ENCODE measurements at regions not wholly inside any gene's neighbourhood (a gene's known extent, or its start where the extent isn't known, plus 50 kb on each side); places are given as distances from the start of the nearest gene placed in this dataset.

DNA sequence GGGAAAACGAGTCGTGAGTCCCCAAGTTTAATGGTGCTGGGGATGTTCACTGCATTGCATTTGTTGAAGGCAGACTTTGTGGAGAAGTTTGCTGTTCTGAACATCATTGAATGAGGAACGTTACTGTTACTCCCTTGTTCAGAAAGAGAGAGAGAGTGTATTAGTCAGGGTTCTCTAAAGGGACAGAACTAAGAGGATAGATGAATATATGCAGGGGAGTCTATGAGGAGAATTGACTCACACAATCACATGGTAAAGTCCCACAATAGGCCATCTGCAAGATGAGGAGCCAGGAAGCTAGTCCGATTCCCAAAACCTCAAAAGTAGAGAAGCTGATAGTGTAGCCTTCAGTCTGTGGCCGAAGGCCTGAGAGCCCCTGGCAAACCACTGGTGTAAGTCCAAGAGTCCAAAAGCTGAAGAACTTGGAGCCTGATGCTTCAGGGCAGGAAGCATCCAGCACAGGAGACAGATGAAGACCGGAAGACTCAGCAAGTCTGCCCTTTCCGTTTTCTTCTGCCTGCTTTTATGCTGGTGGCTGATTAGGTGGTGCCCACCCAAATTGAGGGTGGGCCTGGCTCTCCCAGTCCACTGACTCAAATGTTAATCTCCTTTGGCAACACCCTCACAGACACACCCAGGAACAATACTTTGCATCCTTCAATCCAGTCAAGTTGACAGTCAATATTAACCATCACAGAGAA, 223.5 kb upstream of the PCSK2 start:
- no peak for DNase-seq (ENCODE audit: extremely low spot score in 2 of 2)
- Histone ChIP-seq H3K9me3 (no peaks in the 10 kb centered on the region), H3K27ac (no peak overlapping the region), H3K27me3 (no peaks in the 10 kb centered on the region), H3K4me1 (no peaks in the 10 kb centered on the region), H3K36me3 (no peaks in the 10 kb centered on the region), H3K4me3 (no peak overlapping the region)
- TF ChIP-seq POLR2A (IDR thresholded peaks at IDR 0.05) (no peak), POLR2AphosphoS5 (IDR thresholded peaks at IDR 0.05; ENCODE audit: insufficient read depth in 1 of 2, low read depth in 1 of 2) (no peak)
- TF ChIP-seq, protein P1, sequence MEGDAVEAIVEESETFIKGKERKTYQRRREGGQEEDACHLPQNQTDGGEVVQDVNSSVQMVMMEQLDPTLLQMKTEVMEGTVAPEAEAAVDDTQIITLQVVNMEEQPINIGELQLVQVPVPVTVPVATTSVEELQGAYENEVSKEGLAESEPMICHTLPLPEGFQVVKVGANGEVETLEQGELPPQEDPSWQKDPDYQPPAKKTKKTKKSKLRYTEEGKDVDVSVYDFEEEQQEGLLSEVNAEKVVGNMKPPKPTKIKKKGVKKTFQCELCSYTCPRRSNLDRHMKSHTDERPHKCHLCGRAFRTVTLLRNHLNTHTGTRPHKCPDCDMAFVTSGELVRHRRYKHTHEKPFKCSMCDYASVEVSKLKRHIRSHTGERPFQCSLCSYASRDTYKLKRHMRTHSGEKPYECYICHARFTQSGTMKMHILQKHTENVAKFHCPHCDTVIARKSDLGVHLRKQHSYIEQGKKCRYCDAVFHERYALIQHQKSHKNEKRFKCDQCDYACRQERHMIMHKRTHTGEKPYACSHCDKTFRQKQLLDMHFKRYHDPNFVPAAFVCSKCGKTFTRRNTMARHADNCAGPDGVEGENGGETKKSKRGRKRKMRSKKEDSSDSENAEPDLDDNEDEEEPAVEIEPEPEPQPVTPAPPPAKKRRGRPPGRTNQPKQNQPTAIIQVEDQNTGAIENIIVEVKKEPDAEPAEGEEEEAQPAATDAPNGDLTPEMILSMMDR (IDR thresholded peaks at IDR 0.05): no peak
- intact Hi-C loops (cut with DNase I): no loop called here

DNA sequence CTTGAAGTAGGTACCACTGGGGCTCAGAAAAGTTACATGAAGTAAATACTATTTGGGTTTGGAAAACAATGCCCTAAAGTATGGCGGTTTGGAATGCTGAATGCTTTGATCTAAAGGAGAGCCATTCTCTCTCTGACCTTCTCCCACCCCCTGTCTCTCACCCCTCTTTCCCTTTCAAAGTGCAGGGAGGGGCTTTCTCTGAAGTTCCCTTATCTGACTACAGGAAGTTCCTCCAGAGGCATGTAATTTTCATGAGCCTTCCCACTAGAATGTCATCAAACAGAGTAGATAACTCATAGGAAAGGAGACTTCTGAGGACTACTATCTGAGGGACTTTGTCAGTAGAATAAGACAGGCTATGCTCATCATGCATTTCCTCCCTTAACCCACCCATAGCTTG, 216.7 kb upstream of the PCSK2 start:
- H3K36me3 ChIP-seq: no peaks in the 10 kb centered on the region
- no peak overlapping the region for H3K4me3 ChIP-seq
- H3K4me1 ChIP-seq: no peaks in the 10 kb centered on the region
- H3K27ac ChIP-seq: no peak overlapping the region
- intact Hi-C loops (cut with DNase I): no loop called here
- H3K27me3 ChIP-seq: no peaks in the 10 kb centered on the region
- DNase-seq (ENCODE audit: extremely low spot score in 2 of 2): no peak
- no peaks in the 10 kb centered on the region for H3K9me3 ChIP-seq
- TF ChIP-seq POLR2A (IDR thresholded peaks at IDR 0.05): no peak
- TF ChIP-seq, protein P1 (IDR thresholded peaks at IDR 0.05): no peak
- no peak for TF ChIP-seq POLR2AphosphoS5 (IDR thresholded peaks at IDR 0.05; ENCODE audit: insufficient read depth in 1 of 2, low read depth in 1 of 2)

DNA sequence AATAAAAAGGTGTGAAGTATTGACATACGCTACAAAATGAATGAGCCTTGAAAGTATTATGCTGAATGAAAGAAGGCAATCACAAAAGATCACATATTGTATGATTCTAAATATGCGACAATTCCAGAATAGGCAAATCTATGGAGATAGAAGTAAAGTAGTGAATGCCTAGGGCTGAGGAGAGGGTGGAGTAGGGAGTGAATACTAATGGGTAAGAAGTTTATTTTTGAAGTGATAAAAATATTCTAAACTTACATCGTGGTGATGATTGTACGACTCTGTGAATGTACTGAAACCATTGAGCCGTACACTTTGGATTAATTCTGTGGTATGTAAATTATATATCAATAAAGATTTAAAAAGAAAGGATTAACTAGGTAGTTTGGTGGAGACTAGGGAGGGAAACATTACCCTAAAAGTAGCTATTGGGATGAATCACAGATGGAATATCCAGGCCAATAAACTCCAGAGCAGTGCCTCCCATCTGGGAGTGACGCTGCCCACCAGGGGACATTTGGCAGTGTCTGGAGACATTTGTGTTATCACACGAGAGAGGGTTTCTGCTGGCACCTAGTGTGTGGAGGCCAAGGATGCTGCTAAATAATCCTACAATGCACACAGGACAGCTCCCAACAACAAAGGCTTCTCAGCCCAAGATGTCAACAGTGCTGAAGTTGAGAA, 214.2 kb upstream of the PCSK2 start:
- Histone ChIP-seq H3K27me3 (no peaks in the 10 kb centered on the region), H3K27ac (no peak overlapping the region), H3K36me3 (no peaks in the 10 kb centered on the region), H3K4me1 (no peaks in the 10 kb centered on the region), H3K9me3 (no peaks in the 10 kb centered on the region), H3K4me3 (no peak overlapping the region)
- DNase-seq (ENCODE audit: extremely low spot score in 2 of 2): no peak
- TF ChIP-seq POLR2A (IDR thresholded peaks at IDR 0.05) (no peak), POLR2AphosphoS5 (IDR thresholded peaks at IDR 0.05; ENCODE audit: insufficient read depth in 1 of 2, low read depth in 1 of 2) (no peak)
- TF ChIP-seq, protein P1 (IDR thresholded peaks at IDR 0.05): no peak
- intact Hi-C loops (cut with DNase I): no loop called here

DNA sequence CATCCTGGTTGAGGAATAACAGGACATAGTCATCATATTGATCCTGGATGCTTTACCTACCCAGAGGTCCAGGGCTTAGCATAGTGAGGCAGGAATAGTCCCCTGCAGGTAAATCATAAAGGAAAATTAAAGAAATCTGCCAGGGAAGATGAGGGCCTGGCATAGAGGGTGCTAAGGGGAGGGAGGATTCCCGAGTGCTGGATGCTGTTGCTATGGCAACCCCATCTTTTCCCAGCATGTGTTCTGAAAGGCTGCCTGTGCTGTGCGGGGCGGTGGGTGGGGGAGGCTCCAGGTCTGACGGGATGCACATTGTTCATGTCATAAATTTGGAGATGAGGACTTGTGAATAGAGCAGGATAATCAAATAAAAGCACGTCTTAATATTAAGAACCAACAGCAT, 212.6 kb upstream of the PCSK2 start:
- H3K27ac ChIP-seq: no peak overlapping the region
- H3K9me3 ChIP-seq: no peaks in the 10 kb centered on the region
- TF ChIP-seq POLR2AphosphoS5 (IDR thresholded peaks at IDR 0.05; ENCODE audit: insufficient read depth in 1 of 2, low read depth in 1 of 2) (no peak), POLR2A (IDR thresholded peaks at IDR 0.05) (no peak)
- TF ChIP-seq, protein P1 (IDR thresholded peaks at IDR 0.05): no peak
- no peak overlapping the region for H3K4me3 ChIP-seq
- no peak for DNase-seq (ENCODE audit: extremely low spot score in 2 of 2)
- intact Hi-C loops (cut with DNase I): no loop called here
- H3K36me3 ChIP-seq: no peaks in the 10 kb centered on the region
- H3K27me3 ChIP-seq: no peaks in the 10 kb centered on the region
- H3K4me1 ChIP-seq: no peaks in the 10 kb centered on the region

DNA sequence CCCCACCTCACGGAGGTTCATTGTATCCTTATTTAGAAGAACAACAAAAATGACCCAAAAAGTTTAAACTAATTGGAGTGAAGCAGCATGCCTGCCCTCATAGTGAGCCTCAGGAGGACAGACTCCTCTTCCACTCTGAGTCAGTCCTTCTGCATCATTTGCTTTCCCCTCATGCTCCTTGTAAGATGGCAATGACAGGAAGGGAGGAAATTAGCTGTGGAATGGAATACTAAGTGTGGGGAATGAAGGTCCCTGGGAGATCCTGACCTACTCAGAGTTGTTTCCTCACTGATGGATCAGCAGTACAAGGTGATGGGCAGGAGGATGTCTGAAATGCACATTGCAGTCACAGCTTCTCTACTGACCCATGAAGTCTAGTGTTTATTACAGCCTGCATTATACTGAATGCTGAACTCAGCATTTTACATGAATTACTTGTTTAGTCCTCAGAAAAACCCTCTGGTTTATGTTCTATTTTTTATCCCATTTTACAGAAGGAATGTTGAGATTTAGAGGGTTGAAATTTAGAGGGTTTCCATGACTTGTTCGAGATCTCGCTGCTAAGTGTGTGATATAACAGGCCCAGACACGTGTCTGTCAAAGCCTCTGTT, 212.0 kb upstream of the PCSK2 start:
- intact Hi-C loops (cut with DNase I): no loop called here
- no peak for DNase-seq (ENCODE audit: extremely low spot score in 2 of 2)

More for the DNA sequence above, 212.0 kb upstream of the PCSK2 start:
- H3K9me3 ChIP-seq: no peaks in the 10 kb centered on the region
- TF ChIP-seq POLR2AphosphoS5 (IDR thresholded peaks at IDR 0.05; ENCODE audit: insufficient read depth in 1 of 2, low read depth in 1 of 2): no peak
- TF ChIP-seq, protein P1 (IDR thresholded peaks at IDR 0.05): no peak
- TF ChIP-seq POLR2A (IDR thresholded peaks at IDR 0.05): no peak
- H3K4me3 ChIP-seq: no peak overlapping the region
- H3K27me3 ChIP-seq: no peaks in the 10 kb centered on the region
- H3K36me3 ChIP-seq: no peaks in the 10 kb centered on the region
- no peak overlapping the region for H3K27ac ChIP-seq
- H3K4me1 ChIP-seq: no peaks in the 10 kb centered on the region

All from vagina (tissue), 2 donors.